Parathyroid adenoma (tissue), 2 donors: ENCODE measurements at regions not wholly inside any gene's neighbourhood (a gene's known extent, or its start where the extent isn't known, plus 50 kb on each side); places are given as distances from the start of the nearest gene placed in this dataset.
A peak's percentile ranks its signal among the peaks of the same experiment; 100 is the strongest.

Source experiments
- H2AFZ ChIP-seq: fragments of 300-600 bp; sonication (generic); one replicate; pipeline ENCODE4 v1.7.0; 2017; ENCODE audit warnings: antibody characterized with exemption, mild to moderate bottlenecking
- H3K27ac ChIP-seq: fragments of 300-600 bp; sonication (generic); one replicate; pipeline ENCODE4 v1.7.0; 2017
- H3K27me3 ChIP-seq: fragments of 300-600 bp; sonication (generic); one replicate; pipeline ENCODE4 v1.7.0; 2017; ENCODE audit warnings: low read length; ENCODE audit not compliant: control insufficient read depth, insufficient read depth
- H3K36me3 ChIP-seq: fragments of 300-600 bp; sonication (generic); one replicate; pipeline ENCODE4 v1.7.0; 2017; ENCODE audit warnings: low read length; ENCODE audit not compliant: control insufficient read depth, insufficient read depth
- H3K4me1 ChIP-seq: fragments of 300-600 bp; sonication (generic); one replicate; pipeline ENCODE4 v1.7.0; 2017; ENCODE audit warnings: control low read depth
- H3K4me2 ChIP-seq: fragments of 300-600 bp; sonication (generic); one replicate; pipeline ENCODE4 v1.7.0; 2017; ENCODE audit warnings: low read length
- H3K4me3 ChIP-seq: fragments of 300-600 bp; sonication (generic); one replicate; pipeline ENCODE4 v1.7.0; 2017; ENCODE audit warnings: low read depth, low read length
- H3K79me2 ChIP-seq: fragments of 300-600 bp; sonication (generic); one replicate; pipeline ENCODE4 v1.7.0; 2017; ENCODE audit warnings: control low read depth
- H3K9ac ChIP-seq: fragments of 300-600 bp; sonication (generic); one replicate; pipeline ENCODE4 v1.7.0; 2017; ENCODE audit warnings: mild to moderate bottlenecking
- H3K9me3 ChIP-seq: fragments of 300-600 bp; sonication (generic); one replicate; pipeline ENCODE4 v1.7.0; 2017; ENCODE audit warnings: low read length; ENCODE audit not compliant: control insufficient read depth
- TF ChIP-seq, protein P1 (sequence below): fragments of 300-600 bp; sonication (generic); IDR thresholded peaks from one replicate; pipeline ENCODE4 v1.7.0; 2017; ENCODE audit warnings: antibody characterized with exemption, mild to moderate bottlenecking
- donor health status: primary hyperparathyroidism.

DNA sequence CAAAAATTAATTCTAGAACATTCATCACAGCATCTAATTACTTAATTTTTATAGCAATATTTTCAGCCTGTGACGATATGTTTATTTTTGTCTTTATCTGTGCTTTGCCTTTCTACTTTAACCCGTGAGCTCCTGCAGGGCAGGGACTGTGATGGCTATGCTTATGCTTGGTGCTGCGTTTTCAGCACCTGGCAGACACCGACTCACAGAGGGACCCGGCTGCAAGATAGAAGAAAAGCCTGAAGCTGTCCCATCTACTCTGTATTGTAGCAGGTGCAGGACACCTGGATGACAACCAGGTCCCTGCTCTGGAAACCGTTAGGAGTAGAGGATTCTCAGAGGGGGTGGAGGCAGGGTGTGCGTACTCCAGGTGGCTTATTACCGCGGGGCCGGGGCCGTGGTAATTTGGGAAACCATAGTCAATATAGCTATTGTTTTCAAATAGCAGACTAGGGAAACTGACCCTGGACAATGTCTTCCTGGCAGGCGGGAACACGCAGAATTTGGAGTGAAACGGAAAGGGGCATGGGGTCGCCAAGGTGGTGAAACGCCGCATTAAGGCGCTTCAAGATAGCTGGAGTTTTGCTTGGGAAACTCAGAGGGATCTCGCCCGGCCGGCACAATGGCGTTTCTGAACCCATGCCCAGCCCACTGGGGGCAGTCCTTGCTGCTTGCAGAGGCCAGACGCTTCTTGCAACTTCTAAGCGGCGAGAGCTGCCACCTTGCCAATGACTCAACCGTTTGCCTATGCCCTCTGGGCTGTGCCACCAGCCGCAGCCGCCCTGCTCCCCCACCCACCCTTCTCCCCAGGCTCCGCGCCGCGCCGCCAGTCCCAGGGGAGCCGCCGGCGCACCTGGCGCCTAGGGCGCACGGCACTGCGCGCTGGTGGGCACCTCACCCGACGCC is 140.1 kb upstream of the PALM2AKAP2 start:
- H3K4me3 ChIP-seq = peak overlapping the region; percentile 47
- H3K4me2 ChIP-seq = peak overlapping the region; percentile 67
- no peaks in the 10 kb centered on the region for H3K79me2 ChIP-seq
- TF ChIP-seq, protein P1, sequence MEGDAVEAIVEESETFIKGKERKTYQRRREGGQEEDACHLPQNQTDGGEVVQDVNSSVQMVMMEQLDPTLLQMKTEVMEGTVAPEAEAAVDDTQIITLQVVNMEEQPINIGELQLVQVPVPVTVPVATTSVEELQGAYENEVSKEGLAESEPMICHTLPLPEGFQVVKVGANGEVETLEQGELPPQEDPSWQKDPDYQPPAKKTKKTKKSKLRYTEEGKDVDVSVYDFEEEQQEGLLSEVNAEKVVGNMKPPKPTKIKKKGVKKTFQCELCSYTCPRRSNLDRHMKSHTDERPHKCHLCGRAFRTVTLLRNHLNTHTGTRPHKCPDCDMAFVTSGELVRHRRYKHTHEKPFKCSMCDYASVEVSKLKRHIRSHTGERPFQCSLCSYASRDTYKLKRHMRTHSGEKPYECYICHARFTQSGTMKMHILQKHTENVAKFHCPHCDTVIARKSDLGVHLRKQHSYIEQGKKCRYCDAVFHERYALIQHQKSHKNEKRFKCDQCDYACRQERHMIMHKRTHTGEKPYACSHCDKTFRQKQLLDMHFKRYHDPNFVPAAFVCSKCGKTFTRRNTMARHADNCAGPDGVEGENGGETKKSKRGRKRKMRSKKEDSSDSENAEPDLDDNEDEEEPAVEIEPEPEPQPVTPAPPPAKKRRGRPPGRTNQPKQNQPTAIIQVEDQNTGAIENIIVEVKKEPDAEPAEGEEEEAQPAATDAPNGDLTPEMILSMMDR = no peak
- H3K4me1 ChIP-seq = no peaks in the 10 kb centered on the region
- H3K9me3 ChIP-seq = no peaks in the 10 kb centered on the region
- H3K27me3 ChIP-seq = no peaks in the 10 kb centered on the region
- no peak overlapping the region for H2AFZ ChIP-seq
- no peaks in the 10 kb centered on the region for H3K36me3 ChIP-seq
- no peak overlapping the region for H3K9ac ChIP-seq
- no peak overlapping the region for H3K27ac ChIP-seq

DNA sequence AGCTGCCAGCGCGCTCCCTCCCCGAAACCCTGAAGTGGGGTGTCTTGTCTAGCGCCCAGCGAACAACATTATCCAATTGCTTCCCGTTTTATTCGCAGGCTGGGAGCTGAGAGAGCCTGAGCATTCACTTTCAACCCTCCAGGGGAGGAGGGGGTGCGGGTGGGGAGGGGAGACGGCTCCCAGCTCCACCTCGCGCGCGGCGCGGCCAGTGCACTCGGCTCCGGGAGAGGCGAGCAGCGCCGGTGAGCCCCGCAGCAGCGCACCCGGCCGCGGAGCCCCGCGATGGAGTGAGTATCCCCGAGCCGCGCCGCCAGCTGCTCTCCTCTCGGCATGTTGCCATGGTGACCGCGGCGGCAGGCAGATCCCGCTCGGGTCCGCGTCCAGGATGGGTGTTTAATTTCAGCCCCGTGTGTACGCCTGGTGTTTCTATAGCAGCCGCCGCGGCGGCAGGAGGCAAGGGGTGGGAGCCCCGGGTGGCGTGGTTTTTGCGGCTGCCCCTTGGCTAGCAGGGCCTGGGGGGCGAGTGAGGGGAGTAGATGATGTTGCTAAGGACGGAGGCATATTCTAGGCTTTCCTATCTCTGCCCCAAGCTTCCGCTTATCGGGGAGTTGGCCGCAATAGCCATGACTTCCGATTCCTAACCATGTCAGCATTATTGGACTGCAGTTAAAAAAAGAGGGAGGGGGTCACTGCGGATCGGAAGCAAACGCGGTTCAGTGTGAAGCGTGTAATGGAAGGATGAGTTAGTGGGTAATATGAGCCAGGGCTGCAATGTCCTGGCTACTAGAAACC is 139.2 kb upstream of the PALM2AKAP2 start:
- no peaks in the 10 kb centered on the region for H3K27me3 ChIP-seq
- no peak overlapping the region for H3K9ac ChIP-seq
- TF ChIP-seq, protein P1 = no peak

DNA sequence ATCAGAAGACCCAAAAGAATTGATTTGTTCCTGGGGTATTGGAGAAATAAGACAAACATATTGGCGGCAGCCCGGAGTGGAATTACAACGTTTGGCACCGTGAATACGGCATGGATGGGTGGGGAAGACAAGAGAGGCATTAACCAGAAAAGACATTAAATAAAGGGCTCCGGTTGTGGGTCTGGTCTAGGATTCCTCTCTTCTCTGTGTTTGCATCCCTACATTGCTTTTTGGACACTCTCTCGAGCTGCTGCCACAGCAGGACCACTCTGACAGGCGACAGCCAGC is 138.7 kb upstream of the PALM2AKAP2 start:
- H3K9ac ChIP-seq = no peak overlapping the region
- H3K9me3 ChIP-seq = no peaks in the 10 kb centered on the region
- no peaks in the 10 kb centered on the region for H3K36me3 ChIP-seq
- TF ChIP-seq, protein P1 = no peak
- no peak overlapping the region for H3K27ac ChIP-seq
- H3K4me1 ChIP-seq = no peaks in the 10 kb centered on the region
- no peak overlapping the region for H3K4me3 ChIP-seq
- no peaks in the 10 kb centered on the region for H3K79me2 ChIP-seq
- H2AFZ ChIP-seq = no peak overlapping the region
- H3K27me3 ChIP-seq = no peaks in the 10 kb centered on the region
- H3K4me2 ChIP-seq = peak overlapping the region; percentile 67

More for the DNA sequence above, 139.2 kb upstream of the PALM2AKAP2 start:
- H3K9me3 ChIP-seq = no peaks in the 10 kb centered on the region
- H3K4me1 ChIP-seq = no peaks in the 10 kb centered on the region
- no peaks in the 10 kb centered on the region for H3K36me3 ChIP-seq
- no peak overlapping the region for H3K27ac ChIP-seq
- no peak overlapping the region for H2AFZ ChIP-seq
- peak overlapping the region; percentile 47 for H3K4me3 ChIP-seq
- no peaks in the 10 kb centered on the region for H3K79me2 ChIP-seq
- peak overlapping the region; percentile 67 for H3K4me2 ChIP-seq

DNA sequence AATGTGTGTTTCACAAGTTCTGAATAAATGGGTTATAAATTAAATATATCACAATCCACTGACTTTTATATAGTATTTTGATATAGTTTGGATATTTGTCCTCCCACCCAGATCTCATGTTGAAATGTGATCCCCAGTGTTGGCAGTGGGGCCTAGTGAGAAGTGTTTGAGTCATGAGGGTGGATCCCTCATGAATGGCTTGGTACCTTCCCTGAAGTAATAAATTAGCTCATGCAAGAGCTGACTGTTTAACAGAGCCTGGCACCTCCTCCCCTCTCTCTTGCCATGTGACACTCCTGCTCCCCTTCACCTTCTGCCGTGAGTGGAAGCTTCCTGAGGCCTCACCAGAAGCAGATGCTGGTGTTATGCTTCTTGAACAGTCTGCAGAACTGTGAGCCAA is 127.9 kb upstream of the PALM2AKAP2 start:
- H3K79me2 ChIP-seq = no peaks in the 10 kb centered on the region
- TF ChIP-seq, protein P1 = no peak
- no peaks in the 10 kb centered on the region for H3K9me3 ChIP-seq
- no peak overlapping the region for H3K9ac ChIP-seq
- H3K4me3 ChIP-seq = no peak overlapping the region
- H3K27ac ChIP-seq = no peak overlapping the region
- H3K4me2 ChIP-seq = no peak overlapping the region
- H3K27me3 ChIP-seq = no peaks in the 10 kb centered on the region
- no peaks in the 10 kb centered on the region for H3K4me1 ChIP-seq
- H3K36me3 ChIP-seq = no peaks in the 10 kb centered on the region
- H2AFZ ChIP-seq = no peak overlapping the region
